GM18498 (cell line): ENCODE measurements at regions not wholly inside any gene's neighbourhood (a gene's known extent, or its start where the extent isn't known, plus 50 kb on each side); places are given as distances from the start of the nearest gene placed in this dataset.

ENCODE experiments used
- ATAC-seq: cut with Tn5 transposase; IDR thresholded peaks from one replicate; pipeline ENCODE4 v1.9.1; 2021; ENCODE audit warnings: mild to moderate bottlenecking, moderate library complexity; ENCODE audit not compliant: unreplicated experiment

DNA sequence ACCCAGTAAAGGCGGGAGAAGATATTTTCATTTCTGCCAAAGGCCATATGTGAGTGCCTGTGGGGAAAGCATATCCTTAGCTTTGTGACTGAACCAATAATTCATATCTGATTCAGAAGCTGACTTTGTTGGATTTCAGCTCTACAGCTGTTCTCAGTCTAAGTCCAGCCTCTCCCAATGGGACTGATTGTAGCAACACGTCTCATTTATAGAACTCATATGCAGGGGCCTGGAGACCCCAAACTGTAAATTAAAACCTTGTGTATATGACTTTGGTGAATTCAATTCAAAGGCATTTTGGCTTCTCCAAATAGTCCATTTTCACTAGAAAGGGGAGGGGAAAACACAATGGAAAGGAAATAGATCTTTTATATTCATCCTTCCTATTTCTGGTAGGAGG is 250.4 kb upstream of the SORL1-AS1 start:
- no peak for ATAC-seq

DNA sequence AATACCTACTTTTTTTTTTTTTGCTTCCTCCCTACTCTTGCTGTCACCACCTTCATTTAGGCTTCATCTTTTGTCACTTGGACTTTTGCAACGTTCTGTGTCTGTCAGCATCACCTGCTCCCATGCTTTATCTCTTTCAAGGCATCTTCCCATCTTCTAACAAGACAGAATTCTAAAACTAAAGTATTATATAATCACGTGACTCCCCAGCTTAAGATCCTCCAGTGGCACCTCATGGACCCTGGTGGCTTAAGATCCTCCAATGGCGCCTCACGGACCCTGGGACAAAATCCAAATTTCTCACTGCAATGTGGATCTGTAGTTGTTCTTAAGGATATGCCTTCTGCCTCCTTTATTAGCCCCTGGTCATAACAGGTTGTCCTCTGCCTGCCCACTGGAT is 248.2 kb upstream of the SORL1-AS1 start:
- no peak for ATAC-seq

DNA sequence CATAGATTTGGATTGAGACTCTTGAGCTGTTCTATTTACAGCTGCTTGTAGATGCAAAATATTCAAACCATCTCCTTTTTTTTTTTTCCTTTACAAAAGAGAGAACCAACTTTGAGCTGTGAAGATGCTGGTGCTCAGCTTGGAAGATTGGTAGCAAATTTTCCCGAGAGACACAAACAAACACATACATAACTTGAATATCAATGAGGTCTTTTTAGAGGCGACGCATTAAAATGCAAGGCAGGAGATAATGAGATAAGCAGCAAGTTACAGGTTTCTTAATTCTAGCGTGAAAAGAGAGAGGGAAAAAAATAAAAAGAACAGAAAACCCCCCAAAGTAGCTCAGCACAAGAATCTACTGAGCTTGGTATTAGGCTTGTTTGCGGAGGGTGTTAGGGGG is 247.0 kb upstream of the SORL1-AS1 start:
- ATAC-seq = no peak

DNA sequence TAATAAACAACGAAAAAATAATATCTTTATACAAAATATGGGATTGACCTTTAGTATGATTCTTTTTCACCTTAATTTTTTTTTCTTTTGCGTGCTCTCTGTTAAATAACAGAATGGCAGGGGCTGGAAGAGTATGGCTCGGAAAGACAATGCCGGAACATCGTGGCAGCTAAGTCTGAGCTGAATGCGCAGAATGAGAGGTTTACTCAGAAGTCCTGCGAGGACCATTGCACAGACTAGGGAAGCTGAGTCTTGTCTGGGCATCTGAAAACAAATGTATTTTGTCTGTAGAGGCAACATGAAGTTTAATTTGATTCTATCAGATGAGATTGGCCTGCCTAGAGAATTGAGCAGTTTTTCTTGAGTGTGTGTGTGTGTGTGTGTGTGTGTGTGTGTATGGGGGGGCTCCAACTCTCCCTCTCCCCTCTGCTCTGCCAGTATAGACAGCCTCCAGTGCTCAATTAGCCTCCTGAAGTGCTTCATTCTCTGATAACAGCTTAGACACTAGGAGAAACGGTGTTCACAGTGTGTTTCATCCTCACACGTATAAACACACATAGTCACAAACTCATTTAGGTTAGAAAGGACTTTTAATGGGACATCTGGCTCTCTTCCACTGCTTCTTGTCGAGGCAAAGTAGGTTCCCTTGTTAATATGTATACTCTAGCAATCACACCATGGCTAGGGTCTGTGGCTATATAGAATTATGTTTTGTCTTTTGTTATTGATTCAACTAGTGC is 244.3 kb upstream of the SORL1-AS1 start:
- no peak for ATAC-seq

DNA sequence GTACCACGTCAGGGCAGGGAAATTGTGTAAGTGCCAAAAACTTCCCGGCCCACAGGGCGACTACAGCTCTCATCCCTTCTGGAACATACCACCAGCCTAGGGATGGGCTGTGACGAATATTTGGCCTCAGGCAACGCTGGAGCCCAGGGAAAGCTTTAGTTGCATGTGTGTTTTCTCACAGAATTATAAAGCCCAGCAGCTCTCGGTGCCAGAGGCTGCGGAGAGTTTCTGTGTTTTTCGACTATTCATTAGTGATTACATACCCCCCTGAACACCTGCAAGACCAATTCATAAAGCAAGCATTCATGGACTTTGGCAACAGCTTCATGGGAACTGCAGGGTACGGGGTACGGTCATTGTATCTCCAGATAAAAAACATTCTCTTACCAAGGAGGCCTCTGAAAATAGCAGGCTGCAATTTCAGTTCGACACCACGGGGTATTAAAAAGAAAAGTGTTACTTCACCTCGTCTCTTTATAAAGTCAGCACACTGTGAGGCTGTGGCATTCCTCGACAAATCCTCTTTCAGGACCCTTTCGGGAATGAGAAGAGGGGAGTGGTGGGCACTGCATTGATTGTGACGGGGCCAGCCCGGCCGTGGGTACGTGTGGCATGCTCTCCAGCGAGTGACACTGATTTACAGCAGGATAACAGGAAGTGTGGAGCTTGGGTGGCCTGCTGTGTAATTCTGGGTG is 243.6 kb upstream of the SORL1-AS1 start:
- ATAC-seq = no peak

DNA sequence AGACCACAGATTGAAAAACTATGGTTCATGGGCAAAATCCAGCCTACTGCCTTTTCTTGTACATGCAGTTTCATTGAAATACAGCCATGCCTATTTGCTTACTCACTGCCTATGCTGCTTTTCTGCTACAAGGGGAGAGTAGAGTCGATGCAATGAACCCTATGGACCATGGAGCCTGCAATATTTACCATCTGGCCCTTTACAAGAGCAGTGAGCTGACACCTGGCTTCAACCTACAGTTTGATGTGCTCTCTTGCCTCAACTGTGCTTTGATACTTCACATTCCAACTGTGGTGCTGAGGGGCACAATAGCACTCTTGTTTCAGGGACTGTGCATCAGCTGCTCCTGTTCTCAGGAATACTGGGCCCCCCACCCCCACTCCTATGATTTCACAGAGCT is 239.5 kb upstream of the SORL1-AS1 start:
- no peak for ATAC-seq

DNA sequence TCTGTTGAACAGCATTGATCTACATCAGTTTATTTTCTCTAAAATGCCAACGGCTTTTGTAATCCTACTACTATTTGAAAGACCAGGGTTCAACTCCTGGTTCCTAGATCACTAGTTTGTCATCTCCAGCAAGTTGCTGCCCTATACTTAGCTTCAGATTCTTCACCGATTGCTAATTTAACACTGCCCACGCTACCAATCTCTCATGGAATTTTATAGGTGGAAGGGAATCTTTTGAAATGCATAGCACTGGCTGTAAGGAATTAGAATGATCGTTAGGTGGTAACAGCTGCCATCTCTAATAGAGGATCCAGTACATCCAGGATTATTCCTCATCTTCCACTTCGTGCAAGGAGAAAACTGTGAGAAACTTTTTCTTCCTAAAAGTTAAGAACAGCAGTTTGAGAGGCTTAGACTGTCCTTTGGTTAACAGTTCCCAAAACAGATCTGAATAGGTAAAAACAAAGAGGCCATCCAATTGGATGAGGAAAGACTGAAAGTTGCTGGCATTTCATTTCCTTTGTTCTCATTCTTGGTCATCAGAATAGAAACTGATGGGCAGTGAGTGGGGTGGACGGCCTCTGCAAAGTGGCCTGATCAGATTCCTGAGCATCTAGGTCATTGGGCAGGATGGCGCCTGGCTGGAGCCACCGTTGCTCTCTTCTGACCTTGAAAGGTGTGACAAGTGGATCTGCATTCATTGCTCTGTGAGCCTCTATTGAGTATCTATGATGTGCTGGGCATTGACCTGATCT is 236.3 kb upstream of the SORL1-AS1 start:
- no peak for ATAC-seq

DNA sequence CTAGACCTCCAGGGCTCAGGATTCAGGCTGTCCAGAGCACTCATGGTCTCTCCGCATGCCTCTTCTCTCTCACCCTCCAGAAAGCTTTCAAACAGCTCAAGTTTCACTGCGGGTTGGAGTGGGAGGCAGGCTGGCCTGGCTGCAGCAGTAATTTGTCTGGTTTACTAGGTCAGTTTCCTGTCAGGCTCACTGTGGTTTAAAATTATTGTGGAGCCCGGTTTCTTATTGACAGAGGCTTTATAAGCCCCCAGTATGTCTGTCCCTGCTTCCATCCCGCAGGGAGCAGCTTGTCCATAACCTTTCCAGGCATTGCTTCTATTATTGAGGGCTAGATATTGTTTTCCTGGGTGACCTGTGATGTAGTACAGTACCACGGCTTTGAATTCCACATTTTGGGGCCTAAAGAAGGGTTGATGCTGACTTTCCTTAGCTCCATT is 235.3 kb upstream of the SORL1-AS1 start:
- ATAC-seq = no peak

DNA sequence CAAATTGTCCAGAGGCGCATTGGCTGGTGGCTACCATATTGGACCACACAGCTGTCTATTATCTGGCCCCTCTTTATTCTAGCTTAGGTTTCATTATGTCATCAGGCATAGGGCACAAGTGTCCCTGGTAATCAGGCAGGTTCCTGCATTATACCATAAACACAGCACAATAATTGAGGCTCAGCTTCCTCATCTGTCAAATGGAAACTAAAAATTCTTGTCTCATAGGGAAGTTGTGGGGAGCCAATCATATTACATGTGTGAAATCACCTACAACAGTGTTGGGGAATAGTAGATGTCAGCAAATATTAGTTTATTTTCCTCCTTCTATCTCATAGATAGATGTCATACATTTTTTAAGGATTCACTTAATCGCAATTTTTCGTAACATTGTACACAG is 231.0 kb upstream of the SORL1-AS1 start:
- no peak for ATAC-seq
